Vagina (tissue), 2 donors: ENCODE measurements at regions not wholly inside any gene's neighbourhood (a gene's known extent, or its start where the extent isn't known, plus 50 kb on each side); places are given as distances from the start of the nearest gene placed in this dataset.

Experiments
- CTCF ChIP-seq, 3 experiments: fragments of 450-650 bp in 2 of 3; fragments of 200-600 bp in 1 of 3; sonication (generic) in 1 of 3; IDR thresholded peaks; one replicate each; pipeline ENCODE4 v1.5.1; 2017 to 2019; ENCODE audit warnings: antibody characterized with exemption in 3 of 3, mild to moderate bottlenecking in 2 of 3, moderate library complexity in 2 of 3
- POLR2A ChIP-seq, 2 donors: fragments of 450-650 bp; IDR thresholded peaks; one replicate each; pipeline ENCODE4 v1.6.1; 2017; ENCODE audit warnings: antibody characterized with exemption in 2 of 2, mild to moderate bottlenecking in 2 of 2, moderate library complexity in 2 of 2
- POLR2AphosphoS5 ChIP-seq, 2 donors: sonication (generic); formaldehyde crosslinking; IDR thresholded peaks; one replicate each; pipeline ENCODE4 v1.9.0; 2017; ENCODE audit warnings: antibody characterized with exemption in 2 of 2, mild to moderate bottlenecking in 2 of 2, low read depth in 1 of 2; ENCODE audit not compliant: insufficient read depth in 1 of 2

GRCh38 chr4:81566161-81566591 lies 94.5 kb upstream of the RASGEF1B start:
- TF ChIP-seq CTCF (IDR thresholded peaks at IDR 0.05), result no peak
- no peak for TF ChIP-seq POLR2A (IDR thresholded peaks at IDR 0.05)
- no peak for TF ChIP-seq POLR2AphosphoS5 (IDR thresholded peaks at IDR 0.05; ENCODE audit: insufficient read depth in 1 of 2, low read depth in 1 of 2)
